A673 (cell line): ENCODE measurements at regions not wholly inside any gene's neighbourhood (a gene's known extent, or its start where the extent isn't known, plus 50 kb on each side); places are given as distances from the start of the nearest gene placed in this dataset.

Experiments
- BruUV-seq: library from RNA; stranded (reverse); fragments of 400-500 nt; replicated peaks from 2 replicates; lab custom pipeline; 2021; lab: Mats Ljungman, UMichigan
- CTCF ChIA-PET: fragments of 300-600 bp; sonication (Branson Sonifier 250); formaldehyde crosslinking; loops from one replicate; lab custom pipeline; 2022; ENCODE audit warnings: antibody characterized with exemption; lab: Charles Lee
- POLR2A ChIA-PET: fragments of 300-600 bp; sonication (Branson Sonifier 250); formaldehyde crosslinking; loops from one replicate; lab custom pipeline; 2022; ENCODE audit warnings: antibody characterized with exemption; ENCODE audit not compliant: low non-redundant PET; lab: Charles Lee
- DNase-seq: peaks from one replicate; pipeline ENCODE4 v3.0.0-alpha.2; 2015; ENCODE audit warnings: low spot score
- H3K27ac ChIP-seq: fragments of 200-600 bp; sonication (generic); 2 replicates; pipeline ENCODE4 v1.5.1; 2016; ENCODE audit warnings: mixed run types, low read depth, mild to moderate bottlenecking, mixed read lengths, antibody characterized with exemption, low read length; ENCODE audit not compliant: poor library complexity, severe bottlenecking
- H3K27me3 ChIP-seq: fragments of 200-600 bp; sonication (generic); replicated peaks from 2 replicates; pipeline ENCODE4 v1.6.1; 2017; ENCODE audit warnings: mixed run types, low read depth, mild to moderate bottlenecking, mixed read lengths, antibody characterized with exemption, low read length; ENCODE audit not compliant: insufficient read depth, poor library complexity
- H3K36me3 ChIP-seq: fragments of 200-600 bp; sonication (generic); 2 replicates; pipeline ENCODE4 v1.6.1; 2016; ENCODE audit warnings: mixed run types, mild to moderate bottlenecking, mixed read lengths, antibody characterized with exemption, low read length; ENCODE audit not compliant: insufficient read depth, poor library complexity, severe bottlenecking
- H3K4me1 ChIP-seq: fragments of 200-600 bp; sonication (generic); 2 replicates; pipeline ENCODE4 v1.6.1; 2017; ENCODE audit warnings: mixed run types, mild to moderate bottlenecking, mixed read lengths, antibody characterized with exemption, low read length; ENCODE audit not compliant: insufficient read depth, poor library complexity, severe bottlenecking
- H3K4me3 ChIP-seq: fragments of 200-600 bp; sonication (generic); 2 replicates; pipeline ENCODE4 v1.5.1; 2016; ENCODE audit warnings: low read depth, mixed run types, mild to moderate bottlenecking, mixed read lengths, low read length; ENCODE audit not compliant: poor library complexity, severe bottlenecking
- H3K9me3 ChIP-seq: fragments of 200-600 bp; sonication (generic); 2 replicates; pipeline ENCODE4 v1.6.1; 2016; ENCODE audit warnings: mixed run types, low read depth, mild to moderate bottlenecking, mixed read lengths, antibody characterized with exemption, low read length; ENCODE audit not compliant: poor library complexity, severe bottlenecking
- EZH2 ChIP-seq: fragments of 200-600 bp; sonication (generic); IDR thresholded peaks from 2 replicates; pipeline ENCODE4 v1.6.1; 2017; ENCODE audit warnings: borderline replicate concordance, low read depth, mild to moderate bottlenecking, mixed read lengths, antibody characterized with exemption, low read length; ENCODE audit not compliant: poor library complexity, severe bottlenecking
- intact Hi-C: fragments of 100-400 bp; cut with micrococcal nuclease; formaldehyde crosslinking; loops from one replicate; pipeline ENCODE4 v1.10.0; 2022; ENCODE audit not compliant: unreplicated experiment
- TF ChIP-seq, protein P1 (sequence below): fragments of 300-800, 200-600 bp; sonication (generic); conservative IDR thresholded peaks from 2 replicates; pipeline ENCODE4 v1.5.1; 2017; ENCODE audit warnings: low read depth, mild to moderate bottlenecking, antibody characterized with exemption, low read length, moderate library complexity, mixed read lengths

GRCh38 chr2:66852953-66853352 lies 418.0 kb downstream of the MEIS1 start:
- Histone ChIP-seq H3K27me3 (no peaks in the 10 kb centered on the region), H3K9me3 (no peaks in the 10 kb centered on the region), H3K27ac (no peak overlapping the region), H3K4me1 (peaks cover 3% of the 10 kb centered on the region), H3K4me3 (no peak overlapping the region), H3K36me3 (no peaks in the 10 kb centered on the region)
- intact Hi-C loops: no loop called here
- DNase-seq: no peak
- CTCF ChIA-PET: no interaction called here
- no peak for TF ChIP-seq EZH2
- TF ChIP-seq, protein P1, sequence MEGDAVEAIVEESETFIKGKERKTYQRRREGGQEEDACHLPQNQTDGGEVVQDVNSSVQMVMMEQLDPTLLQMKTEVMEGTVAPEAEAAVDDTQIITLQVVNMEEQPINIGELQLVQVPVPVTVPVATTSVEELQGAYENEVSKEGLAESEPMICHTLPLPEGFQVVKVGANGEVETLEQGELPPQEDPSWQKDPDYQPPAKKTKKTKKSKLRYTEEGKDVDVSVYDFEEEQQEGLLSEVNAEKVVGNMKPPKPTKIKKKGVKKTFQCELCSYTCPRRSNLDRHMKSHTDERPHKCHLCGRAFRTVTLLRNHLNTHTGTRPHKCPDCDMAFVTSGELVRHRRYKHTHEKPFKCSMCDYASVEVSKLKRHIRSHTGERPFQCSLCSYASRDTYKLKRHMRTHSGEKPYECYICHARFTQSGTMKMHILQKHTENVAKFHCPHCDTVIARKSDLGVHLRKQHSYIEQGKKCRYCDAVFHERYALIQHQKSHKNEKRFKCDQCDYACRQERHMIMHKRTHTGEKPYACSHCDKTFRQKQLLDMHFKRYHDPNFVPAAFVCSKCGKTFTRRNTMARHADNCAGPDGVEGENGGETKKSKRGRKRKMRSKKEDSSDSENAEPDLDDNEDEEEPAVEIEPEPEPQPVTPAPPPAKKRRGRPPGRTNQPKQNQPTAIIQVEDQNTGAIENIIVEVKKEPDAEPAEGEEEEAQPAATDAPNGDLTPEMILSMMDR: no peak
- POLR2A ChIA-PET: no interaction called here
- no TSS peak for BruUV-seq

DNA sequence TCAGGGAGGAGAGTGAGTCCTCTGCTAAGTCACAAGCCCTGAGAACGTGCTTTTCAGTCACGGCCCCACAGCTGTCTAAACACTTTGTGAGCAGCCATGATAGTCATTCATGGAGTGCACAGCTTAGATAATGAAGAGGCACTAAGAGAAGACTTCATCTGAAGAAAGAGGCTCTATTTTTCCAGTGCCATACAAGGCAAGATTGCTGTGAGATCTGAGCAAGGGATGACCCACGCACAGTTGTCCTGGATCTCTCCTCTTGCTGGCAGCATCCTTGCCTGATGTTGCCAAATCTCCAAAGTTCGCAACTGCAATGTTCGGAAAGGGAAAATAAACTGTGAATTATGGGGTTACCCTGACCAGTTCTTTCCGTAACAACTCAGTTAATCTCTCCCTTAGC lies 418.7 kb downstream of the MEIS1 start:
- no TSS peak for BruUV-seq
- H3K27ac ChIP-seq: no peak overlapping the region
- no peaks in the 10 kb centered on the region for H3K9me3 ChIP-seq
- H3K27me3 ChIP-seq: no peaks in the 10 kb centered on the region
- intact Hi-C loops: no loop called here
- no peak overlapping the region for H3K4me3 ChIP-seq
- DNase-seq: no peak
- POLR2A ChIA-PET: no interaction called here
- H3K36me3 ChIP-seq: no peaks in the 10 kb centered on the region
- peaks cover 3% of the 10 kb centered on the region for H3K4me1 ChIP-seq
- CTCF ChIA-PET: no interaction called here
- TF ChIP-seq EZH2: no peak
- TF ChIP-seq, protein P1: no peak

GRCh38 chr2:66854298-66854697 lies 419.4 kb downstream of the MEIS1 start:
- BruUV-seq: no TSS peak
- H3K27me3 ChIP-seq: no peaks in the 10 kb centered on the region
- no peaks in the 10 kb centered on the region for H3K4me1 ChIP-seq
- no peak for DNase-seq
- intact Hi-C loops: no loop called here
- H3K4me3 ChIP-seq: no peak overlapping the region
- no peaks in the 10 kb centered on the region for H3K36me3 ChIP-seq
- ChIA-PET CTCF (no interaction called here), POLR2A (no interaction called here)
- no peak overlapping the region for H3K27ac ChIP-seq
- H3K9me3 ChIP-seq: no peaks in the 10 kb centered on the region
- TF ChIP-seq, protein P1: no peak
- no peak for TF ChIP-seq EZH2
